Stimulated activated naive CD4-positive, alpha-beta T cell (primary cell): ENCODE measurements at regions not wholly inside any gene's neighbourhood (a gene's known extent, or its start where the extent isn't known, plus 50 kb on each side); places are given as distances from the start of the nearest gene placed in this dataset.
"Not testable (repeated sequence)": the region's sequence is repeated elsewhere in the genome, so short reads cannot be mapped to it uniquely, and the experiment has no call there.

Experiments used
- DNase-seq, 6 experiments: peaks; one replicate each; lab custom pipeline; 2025; lab: John Stamatoyannopoulos, UW

DNA sequence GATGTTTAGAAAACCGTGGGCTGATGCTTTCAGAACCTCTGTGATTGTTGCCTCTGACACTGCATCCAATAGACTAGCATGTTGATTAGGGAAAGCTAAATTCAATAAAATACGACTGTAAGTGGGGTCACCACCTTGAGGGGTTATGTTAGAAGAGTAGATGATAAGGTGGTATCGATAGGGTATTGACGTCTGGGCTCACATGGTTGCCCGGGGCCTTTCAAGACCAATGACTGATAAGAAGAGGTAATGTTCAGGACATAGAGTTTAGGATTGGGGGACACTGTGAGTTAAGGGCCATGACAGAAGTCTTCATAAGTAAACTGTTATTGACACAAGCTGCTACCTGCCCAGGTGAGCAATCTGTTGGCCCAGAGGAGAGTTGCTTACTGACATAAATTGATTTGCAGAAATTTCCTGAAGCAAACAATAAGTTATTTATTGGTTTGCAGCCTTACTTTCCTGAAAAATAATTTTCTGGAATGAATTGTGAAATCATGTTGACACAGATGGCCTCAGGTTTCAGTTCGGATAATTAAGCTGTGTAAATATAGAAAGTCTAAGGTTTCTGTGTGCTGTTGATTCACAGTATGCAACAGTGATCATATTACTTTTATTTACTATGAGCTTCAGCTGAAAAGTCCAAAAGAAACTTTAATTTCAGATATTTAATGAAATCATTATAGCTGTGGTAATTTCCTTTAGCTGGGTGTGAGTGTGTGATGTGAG is 289.9 kb upstream of the PRSS16 start:
- peak in 1 of 6 experiments; percentile 6 for DNase-seq

GRCh38 chr6:26961236-26961635 is 286.3 kb upstream of the PRSS16 start:
- DNase-seq = not testable (repeated sequence)

GRCh38 chr6:27002447-27002846 is 245.1 kb upstream of the PRSS16 start:
- no peak for DNase-seq

DNA sequence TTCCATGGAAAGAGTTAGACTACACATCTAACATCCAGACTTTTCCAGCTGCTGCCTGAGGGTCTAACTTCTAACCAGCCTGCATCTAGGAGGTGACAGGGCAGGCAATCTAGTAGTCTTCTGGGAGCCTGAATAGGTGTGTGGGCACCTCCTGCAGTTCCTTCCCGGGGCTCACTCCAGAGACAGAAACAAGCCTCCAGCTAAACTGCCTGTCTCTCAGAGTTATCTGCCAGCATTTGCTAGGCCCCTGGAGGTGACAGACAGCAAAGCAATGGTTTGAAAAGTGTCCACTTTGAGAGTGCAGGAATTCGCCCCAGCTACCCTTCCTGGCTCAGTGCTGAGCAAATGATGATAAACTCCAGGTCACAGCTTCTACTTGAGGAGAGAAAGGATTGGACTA is 240.5 kb upstream of the PRSS16 start:
- no peak for DNase-seq

DNA sequence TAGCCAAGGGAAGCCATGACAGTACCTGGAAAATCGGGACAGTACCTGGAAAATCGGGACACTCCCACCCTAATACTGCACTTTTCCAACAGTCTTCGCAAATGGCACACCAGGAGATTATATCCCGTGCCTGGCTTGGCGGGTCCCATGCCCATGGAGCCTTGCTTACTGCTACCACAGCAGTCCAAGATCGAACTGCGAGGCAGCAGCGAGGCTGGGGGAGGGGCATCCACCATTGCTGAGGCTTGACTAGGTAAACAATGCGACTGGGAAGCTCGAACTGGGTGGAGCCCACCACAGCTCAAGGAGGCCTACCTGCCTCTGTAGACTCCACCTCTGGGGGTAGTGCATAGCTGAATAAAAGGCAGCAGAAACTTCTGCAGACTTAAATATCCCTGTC is 238.9 kb upstream of the PRSS16 start:
- not testable (repeated sequence) for DNase-seq

DNA sequence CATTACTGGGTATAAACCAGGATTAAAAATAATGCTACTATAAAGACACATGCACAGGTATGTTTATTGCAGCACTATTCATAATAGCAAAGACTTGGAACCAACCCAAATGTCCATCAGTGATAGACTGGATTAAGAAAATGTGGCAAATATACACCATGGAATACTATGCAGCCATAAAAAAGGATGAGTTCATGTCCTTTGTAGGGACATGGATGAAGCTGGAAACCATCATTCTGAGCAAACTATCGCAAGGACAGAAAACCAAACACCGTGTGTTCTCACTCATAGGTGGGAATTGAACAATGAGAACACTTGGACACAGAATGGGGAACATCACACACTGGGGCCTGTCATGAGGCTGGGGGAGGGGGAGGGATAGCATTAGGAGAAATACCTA is 233.4 kb upstream of the PRSS16 start:
- DNase-seq = not testable (repeated sequence)

DNA sequence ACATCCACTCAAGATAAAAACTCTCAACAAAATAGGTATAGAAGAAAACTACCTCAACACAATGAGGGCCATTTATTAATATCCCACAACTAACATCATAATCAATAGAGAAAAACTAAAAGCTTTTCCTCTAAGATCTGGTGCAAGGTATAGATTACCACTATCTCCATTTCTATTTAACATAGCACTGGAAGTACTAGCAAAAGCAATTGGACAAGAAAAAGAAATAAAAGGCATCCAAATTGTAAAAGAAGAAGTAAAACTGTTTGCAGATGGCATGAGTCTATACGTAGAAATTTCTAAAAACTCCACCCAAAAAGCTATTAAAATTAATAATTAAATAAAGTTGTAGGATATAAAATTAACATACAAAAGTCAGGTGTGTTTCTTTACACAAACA is 230.8 kb upstream of the PRSS16 start:
- no peak for DNase-seq

DNA sequence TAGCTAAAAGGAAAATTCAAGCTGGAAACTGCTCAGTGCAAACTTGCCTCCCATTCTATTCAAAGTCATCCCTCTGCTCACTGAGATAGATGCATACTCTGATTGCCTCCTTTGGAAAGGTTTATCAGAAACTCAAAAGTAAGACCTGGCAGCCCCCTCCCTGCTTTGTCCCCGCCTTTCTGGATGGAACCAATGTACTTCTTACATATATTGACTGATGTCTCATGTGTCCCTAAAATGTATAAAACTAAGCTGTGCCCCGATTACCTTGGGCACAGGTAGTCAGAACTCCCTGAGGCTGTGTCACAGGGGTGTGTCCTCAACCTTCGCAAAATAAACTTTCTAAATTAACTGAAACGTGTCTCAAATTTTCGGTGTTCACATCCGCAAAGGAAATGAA is 229.1 kb upstream of the PRSS16 start:
- not testable (repeated sequence) for DNase-seq

- DNase-seq = peak in 3 of 6 experiments; percentile 4 to 31 (median 11)
Observed at GRCh38 chr6:27019651-27020552, 227.6 kb upstream of the PRSS16 start.

DNA sequence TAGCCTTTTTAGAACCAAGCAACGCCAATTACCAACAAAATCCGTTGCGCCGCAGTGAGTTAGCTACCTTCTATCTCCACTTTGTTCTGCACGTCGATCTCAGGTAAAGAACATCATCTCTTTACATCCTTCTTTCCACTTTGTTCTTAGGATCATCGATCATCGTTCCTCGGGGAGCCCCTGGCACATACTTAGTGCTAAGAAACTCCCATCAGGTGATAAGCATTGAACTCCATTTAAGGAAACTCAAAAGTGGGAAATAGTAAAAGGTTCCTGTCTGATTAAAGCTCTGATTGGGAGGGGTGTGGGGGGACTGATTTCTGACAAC is 227.0 kb upstream of the PRSS16 start:
- DNase-seq = no peak

GRCh38 chr6:27023664-27024063 is 223.8 kb upstream of the PRSS16 start:
- no peak for DNase-seq

DNA sequence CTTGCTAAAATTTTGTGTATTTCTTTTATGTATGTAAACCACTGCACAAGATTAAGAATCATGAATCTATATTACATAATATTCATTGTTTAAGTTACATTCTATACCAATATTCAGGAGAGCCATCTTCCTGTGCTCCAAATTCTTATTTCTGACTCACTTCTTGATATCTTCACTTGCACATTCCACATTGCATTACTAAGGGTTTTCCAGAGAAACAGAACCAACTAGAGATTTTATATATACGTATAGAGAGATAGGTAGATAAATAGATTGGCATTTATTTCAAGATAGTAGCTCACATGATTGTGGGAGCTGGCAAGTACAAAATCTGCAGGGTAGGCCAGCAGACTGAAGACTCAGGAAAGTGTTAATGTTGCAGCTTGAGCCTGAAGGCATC is 222.2 kb upstream of the PRSS16 start:
- DNase-seq = no peak

DNA sequence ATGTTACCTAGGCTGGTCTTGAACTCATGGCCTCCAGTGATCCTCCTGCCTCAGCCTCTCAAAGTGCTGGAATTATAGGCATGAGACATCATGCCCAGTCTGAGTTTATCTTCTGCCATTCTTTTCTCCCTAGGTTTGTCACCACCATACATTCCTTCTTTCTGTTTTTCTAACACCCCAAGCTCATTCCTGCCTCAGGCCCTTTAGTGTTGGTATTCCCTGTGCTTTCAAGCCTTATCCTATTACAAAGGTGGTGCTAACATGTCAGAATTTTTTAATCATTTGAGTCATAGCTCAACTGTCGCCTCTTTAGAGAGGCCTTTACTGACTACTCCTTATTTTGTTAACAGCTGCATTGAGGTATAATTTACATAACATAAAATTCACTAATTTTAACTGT is 221.1 kb upstream of the PRSS16 start:
- DNase-seq = no peak

DNA sequence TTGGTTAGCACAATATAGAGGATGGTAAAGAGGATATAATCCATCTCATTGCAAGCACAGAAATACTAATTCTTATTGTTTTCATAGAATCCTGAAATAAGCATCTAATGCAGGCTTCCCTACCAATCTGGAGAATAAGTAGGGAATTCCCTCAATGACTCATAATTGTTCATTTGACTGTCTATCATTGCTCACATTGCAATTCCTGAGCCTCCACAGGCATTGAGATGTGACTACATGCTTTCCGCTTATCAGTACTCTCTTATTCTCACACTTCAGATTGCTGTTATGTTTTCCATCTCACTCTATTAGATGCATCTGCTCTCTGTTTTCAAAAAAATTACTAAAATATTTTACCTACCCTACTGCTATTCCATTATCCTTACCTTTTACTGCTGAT is 216.2 kb upstream of the PRSS16 start:
- no peak for DNase-seq

- no peak for DNase-seq
Observed at GRCh38 chr6:27038498-27038897, 209.0 kb upstream of the PRSS16 start.

DNA sequence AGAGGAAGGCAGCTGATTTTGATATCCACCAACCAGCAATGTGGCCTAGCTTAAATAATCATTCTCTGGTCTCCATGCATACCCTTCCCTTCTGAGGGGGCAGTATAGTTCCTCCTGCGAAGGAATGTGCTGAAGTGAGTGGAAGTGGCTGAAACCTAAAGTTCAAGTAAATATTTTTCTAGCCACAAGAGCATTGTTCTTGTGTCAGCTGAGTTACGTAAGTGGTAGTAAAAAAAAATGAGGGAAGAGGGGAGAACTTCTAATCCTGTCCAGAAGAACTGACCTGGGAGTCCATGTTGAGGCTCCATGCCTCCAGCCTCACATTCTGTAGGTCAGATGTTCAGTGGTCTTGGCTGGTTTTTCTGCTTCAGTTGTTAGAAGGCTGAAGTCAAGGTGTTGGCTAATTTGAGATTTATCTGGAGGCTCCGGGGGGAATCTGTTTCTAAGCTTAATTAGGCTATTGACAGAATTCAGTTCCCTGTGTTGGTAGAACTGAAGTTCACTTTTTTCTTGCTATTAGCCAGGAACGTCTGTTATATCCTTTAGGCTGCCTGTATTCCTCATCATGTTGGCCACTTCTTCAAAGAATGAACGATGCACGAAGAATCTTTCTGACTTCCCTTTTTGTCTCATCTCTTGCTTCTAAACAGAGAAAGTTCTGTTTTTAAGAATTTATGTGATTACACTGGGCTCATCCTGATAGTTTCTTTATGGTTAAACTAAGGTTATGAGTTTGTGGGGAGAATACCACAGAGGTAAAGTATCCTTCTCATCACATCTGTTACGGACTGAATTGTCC is 207.1 kb upstream of the PRSS16 start:
- DNase-seq = no peak

- DNase-seq = no peak
Observed at GRCh38 chr6:27043244-27043643, 204.3 kb upstream of the PRSS16 start.

DNA sequence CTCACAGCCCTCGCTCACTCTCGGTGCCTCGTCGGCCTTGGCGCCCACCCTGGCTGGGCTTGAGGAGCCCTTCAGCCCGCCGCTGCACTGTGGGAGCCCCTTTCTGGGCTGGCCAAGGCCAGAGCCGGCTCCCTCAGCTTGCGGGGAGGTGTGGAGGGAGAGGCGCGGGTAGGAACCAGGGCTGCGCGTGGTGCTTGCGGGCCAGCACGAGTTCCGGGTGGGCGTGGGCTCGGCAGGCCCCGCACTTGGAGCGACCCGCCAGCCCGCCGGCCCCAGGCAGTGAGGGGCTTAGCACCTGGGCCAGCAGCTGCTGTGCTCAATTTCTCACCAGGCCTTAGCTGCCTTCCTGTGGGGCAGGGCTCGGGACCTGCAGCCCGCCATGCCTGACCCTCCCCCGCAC is 202.4 kb upstream of the PRSS16 start:
- not testable (repeated sequence) for DNase-seq

DNA sequence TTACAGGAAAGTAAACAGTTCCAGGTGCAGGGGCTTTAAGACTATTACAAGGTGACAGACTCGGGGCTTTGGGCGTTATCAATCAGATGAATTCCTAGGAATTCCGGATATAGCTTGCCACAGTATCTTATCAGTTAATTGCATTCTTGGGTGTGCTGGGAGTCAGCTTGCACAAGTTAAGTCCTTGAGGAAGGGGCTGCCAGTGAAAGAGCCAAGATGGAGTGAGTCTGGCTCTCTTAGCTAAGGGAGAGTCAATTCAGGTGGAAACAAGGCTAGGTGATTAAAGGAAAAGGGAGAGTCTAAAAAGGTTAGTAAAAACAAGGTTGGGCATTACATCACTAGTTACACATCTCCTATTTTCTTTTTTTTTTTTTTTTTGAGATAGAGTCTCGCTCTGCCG is 199.8 kb upstream of the PRSS16 start:
- DNase-seq = not testable (repeated sequence)

DNA sequence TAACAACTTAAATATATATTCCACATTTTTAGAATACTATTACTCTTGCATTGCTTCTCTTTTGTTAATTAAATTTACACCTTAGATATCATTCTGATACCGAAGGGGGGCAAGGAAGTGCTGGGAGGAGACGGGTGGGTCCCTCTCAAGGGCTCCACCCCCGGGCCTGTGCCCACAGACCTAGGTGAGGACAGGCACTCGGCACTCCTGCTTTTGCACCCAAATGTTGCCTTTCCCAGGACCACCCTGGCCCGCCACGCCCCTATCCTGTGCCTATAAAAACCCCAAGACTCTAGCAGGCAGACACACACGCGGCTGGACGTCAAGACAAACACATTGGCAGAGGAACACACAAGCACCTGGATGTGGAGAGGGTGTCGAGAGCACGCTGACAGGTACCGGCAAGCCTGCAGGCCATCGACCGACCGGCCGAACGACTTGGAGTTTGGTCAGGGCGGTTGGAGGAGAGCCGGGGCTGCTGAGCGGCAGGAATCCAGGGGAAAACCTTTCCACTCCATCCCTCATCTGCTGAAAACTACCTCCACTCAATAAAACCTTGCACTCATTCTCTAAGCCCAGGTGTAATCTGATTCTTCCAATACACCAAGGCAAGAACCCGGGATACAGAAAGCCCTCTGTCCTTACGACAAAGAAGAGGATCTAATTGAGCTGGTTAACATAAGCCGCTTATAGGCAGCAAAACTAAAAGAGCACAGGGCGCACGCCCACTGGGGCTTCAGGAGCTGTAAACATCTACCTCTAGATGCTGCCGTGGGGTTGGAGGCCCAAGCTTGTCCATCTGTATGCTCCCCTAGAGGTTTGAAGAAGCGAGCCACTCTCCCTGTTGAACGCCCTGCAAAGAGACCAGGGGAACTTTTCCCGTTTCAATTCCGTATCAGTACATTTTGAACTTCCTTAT is 197.4 kb upstream of the PRSS16 start:
- DNase-seq = no peak

DNA sequence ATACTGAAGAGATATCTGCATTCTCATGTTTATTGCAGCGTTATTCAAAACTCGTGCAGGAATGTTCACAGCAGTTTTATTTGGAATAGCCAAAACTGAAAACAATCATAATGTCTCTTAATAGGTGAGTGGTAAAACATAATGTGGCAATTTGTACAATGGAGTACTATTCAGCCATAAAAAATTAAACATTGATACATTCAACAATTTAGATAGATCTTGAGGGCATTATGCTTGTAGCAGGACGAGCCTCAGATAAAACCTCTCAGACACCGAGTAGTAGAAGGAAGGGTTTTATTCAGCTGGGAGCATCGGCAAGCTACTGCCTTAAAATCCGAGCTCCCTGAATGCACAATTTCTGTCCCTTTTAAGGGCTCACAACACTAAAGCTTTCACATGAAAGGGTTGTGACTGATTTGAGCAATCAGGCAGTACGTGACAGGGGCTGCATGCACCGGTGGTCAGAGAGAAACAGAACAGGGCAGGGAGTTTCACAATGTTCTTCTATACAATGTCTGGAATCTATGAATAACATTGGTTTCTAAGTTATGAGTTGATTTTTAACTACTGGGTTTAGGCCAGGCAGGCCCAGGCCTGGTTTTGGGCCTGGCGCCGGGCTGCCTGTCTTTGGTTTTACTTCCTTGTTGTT is 195.3 kb upstream of the PRSS16 start:
- DNase-seq = not testable (repeated sequence)
